Heart left ventricle (tissue), 13 donors: ENCODE measurements at regions not wholly inside any gene's neighbourhood (a gene's known extent, or its start where the extent isn't known, plus 50 kb on each side); places are given as distances from the start of the nearest gene placed in this dataset.

ENCODE experiments used
- CTCF ChIP-seq, 12 donors: fragments of 200-600 bp; sonication (generic) in 4 of 12; IDR thresholded peaks; one replicate each; pipeline versions ENCODE4 v1.5.0 to v1.8.0; 2018 to 2022; ENCODE audit warnings: antibody characterized with exemption in 12 of 12, mild to moderate bottlenecking in 5 of 12
- POLR2A ChIP-seq, 2 donors: fragments of 450-650 bp; IDR thresholded peaks; one replicate each; pipeline ENCODE4 v1.6.1; 2017; ENCODE audit warnings: antibody characterized with exemption in 2 of 2, mild to moderate bottlenecking in 2 of 2, moderate library complexity in 2 of 2
- donor health status: ischemic (EF 13 %, LVEDD 7.1; RV severe dilation, severe dysfunction).
- donor health status: DM: no; HTN: yes; CAD: no.
- donor health status: DM: no; HTN: no; CAD: no.
- donor health status: ischemic (EF 25% LVEDD 6.9; RV normal size, moderate dysfunction).
- donor health status: ischemic (EF 25% LVEDD 5.7; RV mildly dilated, moderate dysfunction).
- donor health status: ischemic (EF 35%, LVEDD 5.7; RV mildly dilated, moderate dysfunction).
- donor health status: nonischemic (EF 11% LVEDD 7.7; RV severe dilation, severe dysfunction).
- donor health status: DM: yes; HTN: yes; CAD: no.
- donor health status: PGD.
- donor health status: ischemic (EF 29% LVEDD 5.4; RV normal size, mild dysfunction).
- donor health status: nonischemic (EF 23%, LVEDD 6.1; RV moderate dilation, normal function).

- no peak for TF ChIP-seq POLR2A (IDR thresholded peaks at IDR 0.05)
- TF ChIP-seq CTCF (IDR thresholded peaks at IDR 0.05): no peak
Measured at GRCh38 chr11:42823546-42823945, 488.2 kb upstream of the API5 start.
